IPS DF 4.7 (cell line): ENCODE measurements at regions not wholly inside any gene's neighbourhood (a gene's known extent, or its start where the extent isn't known, plus 50 kb on each side); places are given as distances from the start of the nearest gene placed in this dataset.

Source experiments
- DNase-seq: peaks from one replicate; pipeline ENCODE4 v3.0.0-alpha.2; 2013; ENCODE audit warnings: low spot score; ENCODE audit errors: extremely low read depth

DNA sequence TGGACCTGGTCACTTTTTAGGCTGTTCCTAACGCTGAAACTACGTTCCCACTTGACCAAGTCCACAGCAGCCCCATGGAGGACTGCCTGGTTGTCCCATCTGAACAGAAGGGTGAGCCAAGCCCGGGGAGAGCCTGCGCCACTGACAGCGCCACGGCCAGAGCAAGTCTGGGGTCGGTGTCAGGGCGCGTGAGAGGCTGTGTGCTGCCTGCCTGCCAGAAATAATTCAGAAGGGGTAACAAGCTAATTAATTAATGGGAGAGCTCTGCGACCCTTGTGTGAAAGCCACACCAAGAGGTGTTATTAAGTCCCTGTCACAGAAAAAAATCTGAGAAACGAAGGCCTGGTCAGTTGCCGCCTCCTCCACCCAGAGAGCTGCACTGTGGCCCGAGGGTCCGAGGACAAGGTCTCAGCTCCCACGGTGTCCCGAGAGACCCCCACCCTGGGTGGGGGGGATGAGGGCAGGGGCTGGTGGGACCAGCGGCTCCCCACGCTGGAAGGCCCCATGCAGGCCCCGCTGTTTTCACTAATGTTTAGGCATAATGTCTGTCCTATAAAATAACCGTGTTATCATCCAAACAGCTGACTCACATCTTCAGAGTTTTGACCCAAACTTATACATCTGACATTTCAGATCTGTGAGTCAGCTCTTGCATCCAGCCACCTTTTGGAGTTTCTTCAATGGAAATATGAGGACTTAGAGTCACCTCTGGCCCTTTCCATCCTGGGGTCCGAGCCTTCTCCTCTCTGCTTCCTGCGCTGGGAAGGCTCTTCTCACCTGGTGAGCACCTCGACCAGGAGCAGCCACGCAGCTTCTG, 58.5 kb downstream of the DLL1 start:
- no peak for DNase-seq

- no peak for DNase-seq
Measured at GRCh38 chr6:170231293-170232185, 59.3 kb downstream of the DLL1 start.

GRCh38 chr6:170230520-170231292, 60.2 kb downstream of the DLL1 start:
- no peak for DNase-seq

DNA sequence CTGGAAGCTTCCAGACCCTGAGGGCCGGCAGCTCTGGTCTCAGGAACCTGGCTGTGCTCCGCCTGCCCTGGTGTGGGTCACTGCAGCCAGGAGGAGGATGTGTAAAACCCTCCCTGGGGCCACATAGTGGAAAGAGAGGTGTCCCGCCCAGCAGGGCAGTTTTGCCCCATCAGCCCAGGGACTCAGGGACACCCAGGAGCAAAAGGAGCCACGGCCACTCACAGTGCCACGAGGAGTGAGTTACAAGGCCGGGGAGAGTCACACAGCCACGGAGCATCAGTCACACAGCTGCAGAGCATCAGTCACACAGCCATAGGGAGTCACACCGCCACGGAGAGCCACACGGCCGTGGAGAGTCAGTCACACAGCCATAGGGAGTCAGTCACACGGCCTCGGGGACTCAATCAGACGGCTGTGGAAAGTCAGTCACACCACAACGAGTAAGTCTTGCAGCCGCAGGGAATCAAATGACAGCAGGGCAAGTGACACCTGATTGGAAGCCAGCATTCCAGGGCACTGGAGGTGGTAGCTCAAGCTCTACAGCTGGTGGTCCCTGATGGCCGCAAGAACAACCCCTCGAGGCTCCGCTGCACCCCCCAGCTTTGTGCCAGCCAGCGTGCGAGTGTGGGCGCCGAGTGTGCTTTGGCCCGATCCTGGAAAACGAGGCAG, 60.9 kb downstream of the DLL1 start:
- no peak for DNase-seq

DNA sequence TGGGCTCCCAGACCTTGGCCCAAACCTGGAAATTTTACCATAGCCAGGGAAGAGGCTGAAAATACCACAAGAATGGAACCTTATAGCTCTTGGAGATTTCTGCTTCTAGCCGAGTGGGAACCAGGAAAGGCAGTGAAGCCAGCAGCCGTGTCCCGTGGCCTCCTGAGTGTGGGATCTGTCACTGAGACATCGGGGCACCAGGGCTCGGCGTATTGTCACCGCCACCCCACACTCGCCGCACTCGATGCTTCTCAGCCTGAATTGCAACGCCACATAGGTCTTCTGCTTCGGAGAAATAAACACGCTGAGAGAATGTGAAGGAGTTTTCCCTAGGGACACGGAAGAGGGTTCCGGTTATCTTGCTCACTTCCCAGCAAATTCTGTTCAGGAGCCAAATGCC, 61.5 kb downstream of the DLL1 start:
- no peak for DNase-seq

DNA sequence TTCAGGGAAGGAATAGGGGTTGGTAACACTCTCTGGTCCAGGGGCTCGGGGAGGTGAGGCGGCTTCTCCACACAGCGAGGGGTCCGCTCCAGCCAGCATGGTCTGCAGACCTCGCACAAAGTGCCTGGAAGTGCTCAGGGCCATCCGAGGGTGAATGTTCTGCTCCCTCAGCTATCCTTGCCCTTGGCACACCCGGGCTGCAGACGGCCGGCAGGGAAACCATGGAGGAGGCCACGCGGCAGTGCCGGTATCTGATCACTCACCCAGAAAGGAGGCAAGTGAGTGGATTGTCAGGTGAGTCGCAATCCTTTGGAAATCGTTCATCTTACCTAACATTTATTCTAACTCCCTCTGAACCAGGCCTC, 62.0 kb downstream of the DLL1 start:
- DNase-seq = no peak

GRCh38 chr6:170227996-170228945, 62.6 kb downstream of the DLL1 start:
- no peak for DNase-seq

GRCh38 chr6:170227521-170227983, 63.3 kb downstream of the DLL1 start:
- no peak for DNase-seq

- DNase-seq = no peak
Measured at GRCh38 chr6:170226647-170227046, 64.2 kb downstream of the DLL1 start.

GRCh38 chr6:170225852-170226417, 64.9 kb downstream of the DLL1 start:
- no peak for DNase-seq

DNA sequence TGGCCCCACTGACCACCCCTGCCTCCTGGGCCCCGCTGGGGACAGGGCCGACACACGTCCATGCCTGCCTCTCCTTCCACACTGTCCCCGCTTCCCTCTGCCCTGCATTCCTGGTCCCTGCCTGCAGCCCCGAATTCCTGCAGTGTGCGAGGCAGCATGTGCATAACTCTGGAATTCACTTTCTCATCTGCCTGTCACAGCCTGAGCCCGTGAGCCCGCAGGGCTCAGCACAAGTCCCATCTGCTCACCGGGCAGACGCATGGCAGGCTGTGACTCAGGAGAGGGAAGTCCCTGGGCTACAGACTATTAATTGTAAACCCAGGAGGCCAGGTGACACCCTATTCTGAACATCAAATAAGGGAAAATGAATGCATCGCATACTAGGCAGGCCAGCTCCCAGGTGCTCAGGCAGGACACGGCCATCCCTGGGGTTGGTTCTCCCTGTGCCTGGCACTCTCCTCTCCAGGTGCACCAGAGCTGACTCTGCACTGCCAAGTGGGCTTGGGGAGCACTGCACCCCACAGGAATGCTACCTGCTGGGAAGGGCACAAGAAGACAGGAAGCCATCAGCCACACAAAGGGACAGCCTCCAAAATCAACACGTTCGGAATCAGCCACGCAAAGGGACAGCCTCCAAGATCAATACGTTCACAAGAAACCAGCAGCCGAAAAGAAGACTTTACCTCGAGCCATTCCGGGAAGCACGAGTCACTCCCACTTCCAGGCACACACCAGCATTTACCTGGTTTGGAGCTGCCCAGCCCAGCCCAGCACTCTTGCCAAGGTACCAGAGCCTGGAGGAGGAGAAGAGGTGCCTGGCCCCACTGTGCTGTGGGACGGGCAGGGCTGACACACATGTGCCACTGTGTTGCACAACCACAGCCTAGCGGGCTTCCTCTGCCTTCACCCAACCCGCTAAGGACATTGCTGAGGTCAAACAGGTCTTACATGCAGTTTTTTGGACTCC, 65.9 kb downstream of the DLL1 start:
- no peak for DNase-seq

- DNase-seq = no peak
Measured at GRCh38 chr6:170223718-170224693, 66.9 kb downstream of the DLL1 start.

DNA sequence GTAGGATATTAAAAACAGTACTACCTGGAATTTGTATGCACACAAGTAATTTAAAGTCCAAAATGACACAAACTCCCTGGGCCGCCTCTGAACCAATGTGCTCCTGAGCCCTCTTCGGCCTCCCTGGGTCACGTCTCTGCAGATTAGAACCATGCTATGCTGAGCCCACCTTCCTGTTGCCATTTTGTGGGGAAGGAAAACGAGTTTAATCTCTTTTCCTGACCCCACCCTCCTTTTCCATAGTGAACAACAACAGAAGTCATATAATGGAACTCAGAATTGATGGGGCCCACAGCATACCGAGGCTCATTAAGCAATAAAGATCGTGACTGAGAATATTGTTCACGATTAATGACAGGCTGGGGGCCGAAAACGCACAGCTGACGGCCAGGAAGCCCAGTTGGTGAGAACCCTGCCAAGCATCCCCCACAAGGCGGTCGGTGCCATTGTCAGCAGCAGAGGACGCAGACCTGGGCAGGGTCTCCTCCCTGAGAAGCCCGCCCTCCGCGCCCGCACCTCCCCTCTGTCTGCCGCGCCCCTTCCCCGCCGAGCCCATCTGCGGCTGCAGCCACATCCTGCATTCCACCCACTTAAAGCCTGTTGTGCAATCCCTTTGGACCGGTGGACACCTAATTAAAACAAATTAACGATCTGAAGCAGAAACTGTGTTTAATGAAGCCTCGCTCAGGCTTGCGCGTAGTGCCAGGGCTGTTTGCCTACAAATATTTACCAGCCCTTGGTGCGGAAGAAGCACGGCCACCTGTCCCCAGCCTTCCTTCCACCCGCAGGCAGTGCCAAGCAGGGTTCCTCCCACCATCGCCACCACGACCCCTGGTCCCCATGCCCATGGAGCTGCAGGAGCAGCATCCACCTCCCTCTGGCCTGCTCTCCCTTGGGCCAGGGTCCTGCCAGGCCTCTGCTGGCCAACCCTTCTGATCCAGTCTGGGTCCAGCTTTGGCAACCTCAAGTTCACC, 68.1 kb downstream of the DLL1 start:
- DNase-seq = no peak

DNA sequence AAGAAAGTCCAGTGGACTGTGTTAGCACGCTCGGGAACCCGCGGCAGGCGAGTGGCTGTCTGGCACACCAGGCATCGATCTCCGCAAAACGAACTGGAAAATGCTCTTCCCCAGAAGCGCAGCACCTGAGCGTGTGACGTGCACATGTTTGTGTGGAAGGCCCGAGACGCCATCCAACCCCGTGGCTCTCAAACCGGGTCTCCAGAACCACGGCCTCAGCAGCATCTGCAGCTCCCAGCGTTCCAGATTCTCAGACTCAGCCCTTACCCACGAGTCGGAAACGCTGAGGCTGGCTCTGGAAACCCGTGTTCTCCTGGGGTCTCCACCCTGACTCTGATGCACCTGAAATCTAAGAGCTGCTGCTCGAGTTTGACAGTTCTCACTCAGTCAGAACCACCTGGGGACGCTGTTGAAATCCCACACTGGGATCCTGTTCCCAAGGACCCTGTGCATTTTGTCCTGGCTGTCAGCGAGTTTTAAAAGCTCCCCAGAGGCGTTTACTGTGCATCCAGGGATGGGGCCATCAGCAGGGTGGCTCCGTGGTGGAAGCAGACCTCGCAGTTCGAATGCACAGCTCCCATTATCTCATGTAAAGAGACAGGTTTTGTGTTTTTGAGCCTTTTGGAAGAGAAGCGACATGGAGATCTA, 69.0 kb downstream of the DLL1 start:
- no peak for DNase-seq

DNA sequence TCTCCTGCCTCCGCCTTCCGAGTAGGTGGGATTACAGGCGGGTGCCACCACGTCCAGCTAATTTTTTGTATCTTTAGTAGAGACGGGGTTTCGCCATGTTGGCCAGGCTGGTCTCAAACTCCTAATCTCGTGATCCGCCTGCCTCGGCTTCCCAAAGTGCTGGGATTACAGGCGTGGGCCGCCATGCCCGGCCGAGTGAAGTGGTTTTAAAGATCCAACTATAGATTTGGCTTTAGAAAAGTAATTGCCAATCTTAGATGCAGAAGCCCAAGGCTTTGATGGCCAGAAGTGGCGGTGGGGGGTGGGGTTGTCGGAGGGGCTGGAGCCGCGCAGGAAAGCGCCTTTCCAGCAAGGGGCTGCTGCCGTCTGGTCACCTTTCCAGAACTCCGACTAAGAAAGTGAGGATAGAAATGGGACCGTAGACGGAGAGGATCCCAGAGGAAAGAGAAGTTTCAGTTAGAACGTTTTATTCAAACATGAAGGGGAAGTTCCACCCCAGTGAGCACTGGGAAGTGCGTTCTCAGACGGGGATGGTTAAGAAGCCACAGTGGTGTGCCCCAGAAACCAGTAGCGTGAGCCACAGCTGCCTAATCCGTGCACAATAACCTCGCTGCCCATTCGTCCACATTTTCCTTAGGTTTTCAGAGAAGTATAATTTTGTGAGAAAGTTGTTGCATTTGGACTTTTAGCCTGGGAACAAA, 69.7 kb downstream of the DLL1 start:
- DNase-seq = no peak
